Colonic mucosa (tissue), 4 donors: ENCODE measurements at regions not wholly inside any gene's neighbourhood (a gene's known extent, or its start where the extent isn't known, plus 50 kb on each side); places are given as distances from the start of the nearest gene placed in this dataset.

ENCODE experiments used
- DNase-seq: peaks from one replicate; pipeline ENCODE4 v3.0.0-alpha.2; 2020
- H3K27ac ChIP-seq: fragments of 200-600 bp; one replicate; pipeline ENCODE4 v1.8.0; 2021
- H3K27me3 ChIP-seq: fragments of 200-600 bp; one replicate; pipeline ENCODE4 v1.8.0; 2021
- H3K36me3 ChIP-seq: fragments of 200-600 bp; one replicate; pipeline ENCODE4 v1.8.0; 2021
- H3K4me1 ChIP-seq: fragments of 200-600 bp; one replicate; pipeline ENCODE4 v1.8.0; 2021; ENCODE audit warnings: mild to moderate bottlenecking
- H3K4me3 ChIP-seq: fragments of 200-600 bp; one replicate; pipeline ENCODE4 v1.8.0; 2021
- H3K9ac ChIP-seq, 2 donors: one replicate each; pipeline ENCODE4 v1.7.0; 2013; ENCODE audit warnings: control low read depth in 2 of 2, low read depth in 2 of 2, low read length in 2 of 2
- H3K9me3 ChIP-seq: fragments of 200-600 bp; one replicate; pipeline ENCODE4 v1.8.0; 2021
- intact Hi-C: fragments of 100-400 bp; cut with DNase I; formaldehyde crosslinking; loops from one replicate; pipeline ENCODE4 v1.14.1; 2022
- TF ChIP-seq, protein P1 (sequence below): fragments of 200-600 bp; IDR thresholded peaks from one replicate; pipeline ENCODE4 v1.8.0; 2022; ENCODE audit warnings: antibody characterized with exemption, mild to moderate bottlenecking
- donor health status: healthy.
- donor health status: DM: no; HTN: no; CAD: no.
- donor health status: DM: no; HTN: no; CAD: no.

DNA sequence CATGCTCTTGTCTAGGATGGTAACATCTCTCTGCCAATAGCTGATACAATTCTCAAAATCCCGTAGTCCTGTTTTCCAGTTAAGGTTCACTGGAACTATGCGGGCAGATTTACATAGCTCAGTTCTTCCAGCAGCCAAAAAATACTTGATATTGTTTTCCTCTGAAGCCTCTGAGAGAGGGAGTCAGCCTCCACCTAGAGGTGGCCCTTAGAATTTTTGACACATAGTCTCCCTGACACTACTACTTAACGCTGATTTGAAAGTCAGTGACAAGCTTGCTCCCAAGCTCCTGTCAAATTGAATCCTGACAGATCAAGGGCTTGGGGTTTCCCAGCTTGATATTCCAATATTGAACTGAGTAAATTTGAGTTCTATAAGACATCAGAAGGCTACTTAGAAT lies 1780.1 kb downstream of the TP53TG3F start:
- no peaks in the 10 kb centered on the region for H3K9me3 ChIP-seq
- no peaks in the 10 kb centered on the region for H3K36me3 ChIP-seq
- TF ChIP-seq, protein P1, sequence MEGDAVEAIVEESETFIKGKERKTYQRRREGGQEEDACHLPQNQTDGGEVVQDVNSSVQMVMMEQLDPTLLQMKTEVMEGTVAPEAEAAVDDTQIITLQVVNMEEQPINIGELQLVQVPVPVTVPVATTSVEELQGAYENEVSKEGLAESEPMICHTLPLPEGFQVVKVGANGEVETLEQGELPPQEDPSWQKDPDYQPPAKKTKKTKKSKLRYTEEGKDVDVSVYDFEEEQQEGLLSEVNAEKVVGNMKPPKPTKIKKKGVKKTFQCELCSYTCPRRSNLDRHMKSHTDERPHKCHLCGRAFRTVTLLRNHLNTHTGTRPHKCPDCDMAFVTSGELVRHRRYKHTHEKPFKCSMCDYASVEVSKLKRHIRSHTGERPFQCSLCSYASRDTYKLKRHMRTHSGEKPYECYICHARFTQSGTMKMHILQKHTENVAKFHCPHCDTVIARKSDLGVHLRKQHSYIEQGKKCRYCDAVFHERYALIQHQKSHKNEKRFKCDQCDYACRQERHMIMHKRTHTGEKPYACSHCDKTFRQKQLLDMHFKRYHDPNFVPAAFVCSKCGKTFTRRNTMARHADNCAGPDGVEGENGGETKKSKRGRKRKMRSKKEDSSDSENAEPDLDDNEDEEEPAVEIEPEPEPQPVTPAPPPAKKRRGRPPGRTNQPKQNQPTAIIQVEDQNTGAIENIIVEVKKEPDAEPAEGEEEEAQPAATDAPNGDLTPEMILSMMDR: no peak
- intact Hi-C loops: no loop called here
- no peak overlapping the region for H3K4me3 ChIP-seq
- no peak for DNase-seq
- no peak overlapping the region for H3K9ac ChIP-seq
- H3K27ac ChIP-seq: no peak overlapping the region
- no peaks in the 10 kb centered on the region for H3K4me1 ChIP-seq
- no peaks in the 10 kb centered on the region for H3K27me3 ChIP-seq

DNA sequence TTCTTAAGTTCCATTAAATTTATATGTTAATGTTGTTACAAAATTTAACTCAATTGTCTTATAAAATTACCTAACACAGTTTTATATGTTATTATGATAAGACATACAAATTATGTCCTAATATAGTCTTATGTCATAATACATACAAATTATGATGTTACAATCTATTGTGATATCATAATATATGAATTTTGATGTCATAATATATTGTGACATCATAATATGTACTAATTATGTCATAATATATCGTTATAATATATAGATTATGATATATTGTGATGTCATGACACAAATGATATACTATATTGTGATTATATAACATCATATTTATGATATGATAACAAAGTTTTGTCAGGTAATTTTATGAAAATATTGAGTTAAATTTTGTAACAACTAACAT lies 1789.6 kb downstream of the TP53TG3F start:
- Histone ChIP-seq H3K4me1 (no peaks in the 10 kb centered on the region), H3K27me3 (no peaks in the 10 kb centered on the region), H3K9me3 (no peaks in the 10 kb centered on the region), H3K4me3 (no peak overlapping the region), H3K27ac (no peak overlapping the region), H3K36me3 (no peaks in the 10 kb centered on the region), H3K9ac (no peak overlapping the region)
- intact Hi-C loops: no loop called here
- DNase-seq: no peak
- TF ChIP-seq, protein P1: no peak

DNA sequence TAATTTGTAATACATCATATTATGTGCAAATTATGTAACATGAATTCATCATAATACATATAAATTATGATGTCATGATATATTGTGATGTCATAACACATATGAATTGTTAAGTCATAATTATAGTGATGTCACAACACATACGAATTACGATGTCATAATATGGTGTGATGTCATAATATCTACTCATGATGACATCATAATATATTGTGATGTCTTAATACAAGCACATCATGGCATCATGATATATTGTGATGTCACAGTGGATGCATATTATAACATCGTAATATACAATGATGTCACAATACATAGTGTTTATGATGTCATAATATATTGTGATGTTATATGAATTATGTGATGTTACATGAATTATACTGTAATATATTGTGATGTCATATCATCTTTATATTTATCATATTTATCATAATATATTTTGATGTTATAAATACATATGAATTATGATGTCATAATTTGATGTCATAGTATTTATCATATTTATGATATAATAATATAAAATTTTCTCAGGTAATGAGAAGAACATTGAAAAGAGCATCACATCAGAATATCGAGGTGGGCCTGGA lies 1793.0 kb downstream of the TP53TG3F start:
- no peak overlapping the region for H3K27ac ChIP-seq
- no peak for DNase-seq
- TF ChIP-seq, protein P1: no peak
- H3K36me3 ChIP-seq: no peaks in the 10 kb centered on the region
- no peaks in the 10 kb centered on the region for H3K9me3 ChIP-seq
- no peaks in the 10 kb centered on the region for H3K4me1 ChIP-seq
- no peak overlapping the region for H3K4me3 ChIP-seq
- no peak overlapping the region for H3K9ac ChIP-seq
- H3K27me3 ChIP-seq: no peaks in the 10 kb centered on the region
- intact Hi-C loops: no loop called here

DNA sequence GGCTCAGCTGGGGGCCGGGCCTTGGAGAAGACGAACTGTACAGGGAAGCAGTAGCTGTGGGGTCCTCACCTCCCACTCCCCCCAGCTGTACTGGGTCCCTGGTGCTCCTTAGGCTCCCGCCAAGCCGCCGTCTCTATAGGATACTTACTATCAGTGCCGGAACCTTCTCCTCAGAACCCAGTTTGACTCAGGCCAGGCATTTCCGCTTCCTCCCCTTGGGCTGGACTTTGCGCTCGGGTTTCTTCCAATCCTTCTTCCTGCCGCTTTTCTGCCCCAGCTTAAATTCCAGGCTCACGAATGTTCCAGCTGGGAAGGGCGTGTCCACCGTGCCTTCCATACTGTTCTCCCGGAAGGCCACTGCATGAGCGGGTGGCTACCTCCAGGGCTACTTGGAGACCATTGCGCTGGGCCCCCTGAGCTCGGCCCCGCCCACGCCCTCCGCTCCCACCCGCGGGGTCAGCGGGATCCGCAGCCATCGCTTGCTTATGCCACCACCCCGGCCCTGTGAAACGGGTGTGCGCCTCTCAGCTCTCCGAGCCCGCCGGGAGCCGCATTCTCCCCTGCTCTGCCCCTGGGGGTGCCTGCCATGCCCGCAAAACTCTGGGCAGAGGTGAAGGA lies 1795.9 kb downstream of the TP53TG3F start:
- H3K9ac ChIP-seq: no peak overlapping the region
- DNase-seq: no peak
- TF ChIP-seq, protein P1: no peak

DNA sequence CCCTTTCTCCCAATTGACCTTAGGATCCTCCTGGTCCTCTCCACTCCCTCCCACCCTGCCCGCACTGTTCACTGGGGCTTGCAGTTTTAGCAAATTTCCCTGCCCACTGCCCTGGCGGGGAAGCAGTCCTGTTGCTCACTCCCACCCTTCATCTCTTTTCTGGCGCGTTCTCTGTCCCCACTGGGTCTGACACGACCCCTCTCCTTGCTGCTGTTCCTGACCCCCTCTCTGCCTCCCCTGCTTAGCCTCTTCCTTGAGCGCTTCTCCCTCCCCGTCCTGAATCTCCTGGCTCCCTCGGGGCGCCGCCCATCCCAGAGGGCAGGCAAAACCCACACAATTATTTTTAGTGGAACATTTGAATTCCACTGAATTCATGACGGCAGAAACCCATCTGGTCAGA lies 1796.4 kb downstream of the TP53TG3F start:
- Histone ChIP-seq H3K27me3 (no peaks in the 10 kb centered on the region), H3K9ac (no peak overlapping the region), H3K9me3 (peaks cover 7% of the 10 kb centered on the region), H3K36me3 (no peaks in the 10 kb centered on the region), H3K27ac (no peak overlapping the region), H3K4me3 (no peak overlapping the region), H3K4me1 (no peaks in the 10 kb centered on the region)
- TF ChIP-seq, protein P1: no peak
- intact Hi-C loops: no loop called here
- DNase-seq: no peak

More for the DNA sequence above, 1795.9 kb downstream of the TP53TG3F start:
- Histone ChIP-seq H3K27ac (no peak overlapping the region), H3K27me3 (no peaks in the 10 kb centered on the region), H3K36me3 (no peaks in the 10 kb centered on the region), H3K9me3 (peaks cover 7% of the 10 kb centered on the region), H3K4me3 (no peak overlapping the region), H3K4me1 (no peaks in the 10 kb centered on the region)
- intact Hi-C loops: no loop called here
